DND-41 (cell line): ENCODE measurements at regions not wholly inside any gene's neighbourhood (a gene's known extent, or its start where the extent isn't known, plus 50 kb on each side); places are given as distances from the start of the nearest gene placed in this dataset.

ENCODE experiments used
- ATAC-seq: fragments of 200-7000 bp; cut with Tn5 transposase; 3 replicates; pipeline ENCODE4 v1.9.1; 2021; ENCODE audit warnings: low read depth; ENCODE audit not compliant: insufficient read depth
- DNase-seq: peaks from one replicate; pipeline ENCODE4 v3.0.0-alpha.2; 2020
- H2AFZ ChIP-seq: 2 replicates; pipeline ENCODE4 v1.6.0; 2012; ENCODE audit warnings: low read depth, low read length
- H3K27ac ChIP-seq: 2 replicates; pipeline ENCODE4 v1.5.1; 2012; ENCODE audit warnings: low read length, inconsistent platforms
- H3K27me3 ChIP-seq: fragments of 200-600 bp; sonication (generic); 2 replicates; pipeline ENCODE4 v1.6.0; 2012; ENCODE audit warnings: low read length, mild to moderate bottlenecking, inconsistent platforms; ENCODE audit not compliant: insufficient read depth, poor library complexity
- H3K36me3 ChIP-seq: 2 replicates; pipeline ENCODE4 v1.5.1; 2012; ENCODE audit warnings: low read length, inconsistent platforms; ENCODE audit not compliant: insufficient read depth
- H3K4me1 ChIP-seq: 2 replicates; pipeline ENCODE4 v1.5.1; 2012; ENCODE audit warnings: mild to moderate bottlenecking, low read length; ENCODE audit not compliant: insufficient read depth
- H3K4me2 ChIP-seq: 2 replicates; pipeline ENCODE4 v1.6.0; 2012; ENCODE audit warnings: mild to moderate bottlenecking, moderate library complexity, low read length, inconsistent platforms; ENCODE audit not compliant: insufficient read depth
- H3K4me3 ChIP-seq, 2 experiments: fragments of 200-600 bp in 1 of 2; shearing (Covaris generic) in 1 of 2; 2 replicates each; pipeline ENCODE4 v1.5.1; 2012 to 2016; ENCODE audit warnings: inconsistent platforms in 2 of 2, low read length in 2 of 2, mild to moderate bottlenecking in 2 of 2, low read depth in 1 of 2, moderate library complexity in 1 of 2
- H3K79me2 ChIP-seq: 2 replicates; pipeline ENCODE4 v1.6.0; 2012; ENCODE audit warnings: low read length, inconsistent platforms; ENCODE audit not compliant: insufficient read depth
- H3K9ac ChIP-seq: 2 replicates; pipeline ENCODE4 v1.6.0; 2012; ENCODE audit warnings: low read depth, mild to moderate bottlenecking, inconsistent platforms, low read length, moderate library complexity
- H3K9me3 ChIP-seq: 2 replicates; pipeline ENCODE4 v1.5.1; 2012; ENCODE audit warnings: low read length, moderate library complexity, mild to moderate bottlenecking, inconsistent platforms; ENCODE audit not compliant: insufficient read depth, severe bottlenecking
- H4K20me1 ChIP-seq: 2 replicates; pipeline ENCODE4 v1.6.0; 2012; ENCODE audit warnings: low read length; ENCODE audit not compliant: insufficient read depth
- EZH2 ChIP-seq: IDR thresholded peaks from 3 replicates; pipeline ENCODE4 v1.6.1; 2012; ENCODE audit warnings: borderline replicate concordance, low read depth, mild to moderate bottlenecking, moderate library complexity, low read length, inconsistent platforms; ENCODE audit not compliant: severe bottlenecking
- TF ChIP-seq, protein P1 (sequence below): IDR thresholded peaks from 2 replicates; pipeline ENCODE4 v1.5.1; 2012; ENCODE audit warnings: borderline replicate concordance, low read length, moderate library complexity, mild to moderate bottlenecking; ENCODE audit not compliant: poor library complexity, severe bottlenecking; ENCODE audit errors: extremely low read depth

DNA sequence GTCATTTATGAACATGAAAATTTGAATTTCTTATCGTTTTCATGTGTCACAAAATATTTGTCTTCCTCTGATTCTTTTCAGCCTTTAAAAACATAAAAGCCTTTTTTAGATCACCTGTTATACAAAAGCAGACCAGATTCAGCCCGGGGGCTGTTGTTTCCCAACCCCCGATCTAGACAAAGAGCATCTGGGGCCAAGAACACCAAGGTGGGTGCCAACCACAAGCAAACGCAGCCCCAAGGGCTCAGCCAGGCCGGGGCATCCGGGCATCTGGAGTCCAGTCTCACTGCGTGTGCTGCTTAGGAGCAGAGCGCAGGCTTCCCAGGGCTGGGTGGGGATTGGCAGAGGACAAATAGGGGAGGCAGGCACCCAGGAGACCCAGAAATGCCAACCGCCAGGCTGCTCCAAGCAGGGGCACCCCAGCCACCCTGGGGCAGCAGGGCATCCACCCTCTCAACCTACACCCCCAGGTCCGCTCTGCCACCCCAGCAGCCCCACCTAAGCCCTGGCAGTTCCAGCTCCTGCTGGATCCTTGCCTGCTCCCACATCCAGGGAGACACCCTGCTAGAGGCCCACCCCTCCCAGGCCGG is 78.0 kb downstream of the HMX1 start:
- no peak overlapping the region for H2AFZ ChIP-seq
- no peaks in the 10 kb centered on the region; the same call in 1 of the 2 replicates for H4K20me1 ChIP-seq
- TF ChIP-seq, protein P1, sequence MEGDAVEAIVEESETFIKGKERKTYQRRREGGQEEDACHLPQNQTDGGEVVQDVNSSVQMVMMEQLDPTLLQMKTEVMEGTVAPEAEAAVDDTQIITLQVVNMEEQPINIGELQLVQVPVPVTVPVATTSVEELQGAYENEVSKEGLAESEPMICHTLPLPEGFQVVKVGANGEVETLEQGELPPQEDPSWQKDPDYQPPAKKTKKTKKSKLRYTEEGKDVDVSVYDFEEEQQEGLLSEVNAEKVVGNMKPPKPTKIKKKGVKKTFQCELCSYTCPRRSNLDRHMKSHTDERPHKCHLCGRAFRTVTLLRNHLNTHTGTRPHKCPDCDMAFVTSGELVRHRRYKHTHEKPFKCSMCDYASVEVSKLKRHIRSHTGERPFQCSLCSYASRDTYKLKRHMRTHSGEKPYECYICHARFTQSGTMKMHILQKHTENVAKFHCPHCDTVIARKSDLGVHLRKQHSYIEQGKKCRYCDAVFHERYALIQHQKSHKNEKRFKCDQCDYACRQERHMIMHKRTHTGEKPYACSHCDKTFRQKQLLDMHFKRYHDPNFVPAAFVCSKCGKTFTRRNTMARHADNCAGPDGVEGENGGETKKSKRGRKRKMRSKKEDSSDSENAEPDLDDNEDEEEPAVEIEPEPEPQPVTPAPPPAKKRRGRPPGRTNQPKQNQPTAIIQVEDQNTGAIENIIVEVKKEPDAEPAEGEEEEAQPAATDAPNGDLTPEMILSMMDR, result no peak
- TF ChIP-seq EZH2, result no peak
- H3K9me3 ChIP-seq, result no peaks in the 10 kb centered on the region
- no peaks in the 10 kb centered on the region for H3K27me3 ChIP-seq
- H3K79me2 ChIP-seq, result no peaks in the 10 kb centered on the region
- H3K4me1 ChIP-seq, result no peaks in the 10 kb centered on the region
- no peak for ATAC-seq
- H3K4me3 ChIP-seq, result no peak overlapping the region
- no peak overlapping the region for H3K9ac ChIP-seq
- no peak overlapping the region for H3K27ac ChIP-seq
- no peaks in the 10 kb centered on the region for H3K36me3 ChIP-seq
- no peak overlapping the region for H3K4me2 ChIP-seq
- no peak for DNase-seq

DNA sequence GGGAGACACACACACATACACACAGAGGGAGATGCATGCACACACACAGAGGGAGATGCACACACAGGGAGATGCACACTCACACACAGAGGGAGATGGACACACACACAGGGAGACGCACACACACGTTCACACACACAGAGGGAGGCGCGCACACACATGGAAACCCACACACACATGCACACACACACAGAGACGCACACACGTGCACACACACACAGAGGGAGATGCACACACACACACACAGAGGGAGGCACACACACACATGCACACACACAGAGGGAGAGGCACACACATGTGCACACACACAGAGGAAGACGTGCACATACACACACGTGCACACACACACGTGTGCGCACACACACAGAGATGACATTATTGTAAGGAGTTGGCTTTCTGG is 79.1 kb downstream of the HMX1 start:
- Histone ChIP-seq H3K36me3 (no peaks in the 10 kb centered on the region), H3K4me1 (no peaks in the 10 kb centered on the region), H3K27ac (no peak overlapping the region), H3K79me2 (no peaks in the 10 kb centered on the region), H4K20me1 (no peaks in the 10 kb centered on the region; the same call in 1 of the 2 replicates), H3K27me3 (no peaks in the 10 kb centered on the region), H3K9ac (no peak overlapping the region), H3K4me2 (no peak overlapping the region), H2AFZ (no peak overlapping the region), H3K4me3 (no peak overlapping the region), H3K9me3 (no peaks in the 10 kb centered on the region)
- no peak for DNase-seq
- ATAC-seq, result no peak
- TF ChIP-seq, protein P1, result no peak
- TF ChIP-seq EZH2, result no peak

DNA sequence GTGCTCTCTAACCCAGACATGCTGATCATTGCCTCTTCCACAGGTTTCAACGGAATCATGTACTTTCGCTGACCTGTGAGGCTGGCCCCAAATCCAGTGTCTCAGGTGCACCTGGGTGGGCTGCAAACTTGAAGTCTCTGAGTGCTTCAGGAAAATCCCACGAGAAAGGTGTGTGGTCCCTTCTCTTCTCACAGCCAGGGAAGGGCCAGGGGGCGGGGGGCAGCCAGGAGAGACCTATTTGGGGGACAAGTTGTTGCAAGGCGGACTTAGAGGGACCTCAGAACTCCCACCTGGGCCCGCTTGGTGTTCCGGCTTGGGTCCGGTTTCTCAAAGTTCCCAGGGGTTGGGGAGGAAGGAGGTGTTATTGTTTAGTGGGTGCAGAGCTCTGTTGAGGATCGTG is 80.0 kb downstream of the HMX1 start:
- no peak overlapping the region for H3K9ac ChIP-seq
- H4K20me1 ChIP-seq, result no peaks in the 10 kb centered on the region; the same call in 1 of the 2 replicates
- H3K79me2 ChIP-seq, result no peaks in the 10 kb centered on the region
- TF ChIP-seq, protein P1, result no peak
- no peak for TF ChIP-seq EZH2
- H3K4me1 ChIP-seq, result no peaks in the 10 kb centered on the region
- H3K27me3 ChIP-seq, result no peaks in the 10 kb centered on the region
- no peak overlapping the region for H3K4me3 ChIP-seq
- no peak for ATAC-seq
- no peak for DNase-seq
- no peak overlapping the region for H3K27ac ChIP-seq
- no peak overlapping the region for H2AFZ ChIP-seq
- H3K4me2 ChIP-seq, result no peak overlapping the region
- no peaks in the 10 kb centered on the region for H3K36me3 ChIP-seq
- H3K9me3 ChIP-seq, result no peaks in the 10 kb centered on the region

DNA sequence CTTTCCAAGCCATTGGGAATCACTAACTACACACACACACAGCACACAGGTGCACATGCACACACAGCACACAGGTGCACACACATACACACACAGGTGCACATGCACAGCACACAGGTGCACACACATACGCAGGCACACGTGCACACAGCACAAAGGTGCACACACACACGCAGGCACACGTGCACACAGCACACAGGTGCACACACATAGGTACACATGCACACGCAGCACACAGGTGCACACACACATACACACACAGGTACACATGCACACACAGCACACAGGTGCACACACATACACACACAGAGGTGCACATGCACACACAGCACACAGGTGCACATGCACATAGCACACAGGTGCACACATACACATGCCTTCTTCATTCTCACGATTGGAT is 80.9 kb downstream of the HMX1 start:
- Histone ChIP-seq H3K9me3 (no peaks in the 10 kb centered on the region), H3K4me1 (no peaks in the 10 kb centered on the region), H3K4me2 (no peak overlapping the region), H3K79me2 (no peaks in the 10 kb centered on the region), H3K27ac (no peak overlapping the region), H2AFZ (no peak overlapping the region), H4K20me1 (no peaks in the 10 kb centered on the region), H3K9ac (no peak overlapping the region), H3K27me3 (no peaks in the 10 kb centered on the region), H3K4me3 (no peak overlapping the region), H3K36me3 (no peaks in the 10 kb centered on the region)
- no peak for DNase-seq
- no peak for TF ChIP-seq EZH2
- TF ChIP-seq, protein P1, result no peak
- ATAC-seq, result no peak
